Activated CD8-positive, alpha-beta memory T cell treated with anti-CD3 and anti-CD28 coated beads, Interleukin-2, amount 50 U/mL, for 24 hours (primary cell): ENCODE measurements at regions not wholly inside any gene's neighbourhood (a gene's known extent, or its start where the extent isn't known, plus 50 kb on each side); places are given as distances from the start of the nearest gene placed in this dataset.

Experiments used
- DNase-seq: peaks from one replicate; pipeline ENCODE4 v3.0.0-alpha.2; 2020; ENCODE audit errors: extremely low read depth

GRCh38 chr6:144878577-144878976, 593.4 kb downstream of the UTRN start:
- no peak for DNase-seq

GRCh38 chr6:144879436-144879835, 594.3 kb downstream of the UTRN start:
- no peak for DNase-seq

GRCh38 chr6:144882425-144882824, 597.3 kb downstream of the UTRN start:
- no peak for DNase-seq

GRCh38 chr6:144883915-144884314, 598.8 kb downstream of the UTRN start:
- DNase-seq: no peak

DNA sequence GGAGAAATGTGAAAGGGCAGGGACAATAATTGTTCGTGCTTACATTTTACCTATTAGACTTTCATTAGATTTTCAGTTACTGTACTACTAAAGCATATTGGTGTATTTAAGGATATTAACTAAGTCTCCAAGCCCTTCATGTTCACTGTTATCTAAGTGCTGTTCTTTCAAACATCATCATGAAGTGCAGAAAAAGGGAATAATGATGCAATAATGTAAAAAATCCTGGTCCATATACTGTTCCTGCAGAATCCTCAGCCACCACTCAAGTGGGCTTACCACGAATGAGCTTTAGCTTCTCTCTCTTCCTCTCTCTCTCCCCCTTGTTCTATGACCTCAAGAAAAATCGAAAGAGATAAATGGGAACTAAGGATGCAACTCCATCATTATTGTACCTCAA, 600.7 kb downstream of the UTRN start:
- DNase-seq: no peak

DNA sequence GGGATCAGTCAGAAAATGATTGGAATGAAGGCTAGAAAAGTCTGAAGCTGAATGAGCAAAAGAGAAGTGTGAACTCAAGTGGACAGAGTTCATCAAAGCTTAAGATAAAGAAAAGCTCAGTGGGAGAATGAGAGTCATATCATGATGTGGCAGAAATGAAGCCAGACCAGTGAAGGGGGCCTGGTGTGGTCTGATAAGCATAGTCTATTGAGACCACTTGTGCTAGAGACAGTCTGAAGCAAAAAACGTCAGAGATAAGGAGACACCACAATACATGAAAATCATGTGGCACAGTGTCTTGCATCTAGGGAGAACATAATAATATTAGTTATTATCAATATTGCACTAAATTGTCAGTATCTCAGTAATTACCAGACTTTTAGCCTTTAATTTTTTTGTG, 601.5 kb downstream of the UTRN start:
- no peak for DNase-seq

DNA sequence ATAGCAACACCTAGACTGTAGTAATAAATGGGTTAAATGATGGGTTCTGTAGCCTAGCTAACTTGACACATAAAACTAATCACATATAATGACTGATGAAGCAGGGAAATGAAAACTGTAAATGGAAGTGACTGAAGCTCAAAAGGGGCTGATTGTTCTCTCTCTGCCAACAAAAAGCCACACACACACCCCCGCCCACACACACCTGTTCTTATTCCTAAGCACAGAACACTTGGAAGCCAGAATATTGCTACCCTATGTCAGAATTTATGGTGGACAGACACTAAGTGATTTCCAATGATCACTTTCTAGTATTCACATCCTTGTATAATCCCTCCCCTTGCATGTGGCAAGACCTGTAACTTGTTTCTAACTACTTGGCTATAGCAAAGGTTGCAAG, 603.5 kb downstream of the UTRN start:
- no peak for DNase-seq

GRCh38 chr6:144893680-144894151, 608.6 kb downstream of the UTRN start:
- DNase-seq: no peak

GRCh38 chr6:144894240-144894639, 609.1 kb downstream of the UTRN start:
- DNase-seq: no peak

- no peak for DNase-seq
Measured at GRCh38 chr6:144895313-144896278, 610.5 kb downstream of the UTRN start.

GRCh38 chr6:144896289-144896688, 611.2 kb downstream of the UTRN start:
- DNase-seq: no peak

GRCh38 chr6:144896871-144897270, 611.7 kb downstream of the UTRN start:
- DNase-seq: no peak

DNA sequence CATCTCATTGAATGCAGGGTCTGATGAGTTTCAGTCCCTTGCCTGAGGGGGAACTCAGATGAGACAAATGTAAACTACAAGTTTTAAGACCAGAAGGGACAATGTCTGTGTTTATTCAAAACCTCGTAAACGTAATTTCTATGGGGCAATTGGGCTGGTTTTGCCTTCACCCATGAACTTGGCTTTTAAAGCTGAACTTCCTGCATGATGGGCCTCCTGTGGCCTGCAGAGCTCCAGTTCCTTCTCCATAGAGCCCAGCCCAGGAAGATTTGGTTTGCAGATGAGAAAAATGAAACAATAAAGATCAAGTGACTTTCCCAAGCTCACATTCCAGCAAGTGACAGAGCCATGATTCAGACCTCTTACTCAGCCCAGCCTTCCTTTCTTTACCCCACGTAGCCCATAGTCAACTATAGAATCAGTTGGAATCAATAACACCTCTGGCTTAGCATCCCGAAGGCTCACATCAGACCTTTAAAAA, 612.3 kb downstream of the UTRN start:
- DNase-seq: no peak

- no peak for DNase-seq
Measured at GRCh38 chr6:144898052-144898689, 613.0 kb downstream of the UTRN start.

- DNase-seq: no peak
Measured at GRCh38 chr6:144898741-144899140, 613.6 kb downstream of the UTRN start.

- no peak for DNase-seq
Measured at GRCh38 chr6:144899161-144899560, 614.0 kb downstream of the UTRN start.

DNA sequence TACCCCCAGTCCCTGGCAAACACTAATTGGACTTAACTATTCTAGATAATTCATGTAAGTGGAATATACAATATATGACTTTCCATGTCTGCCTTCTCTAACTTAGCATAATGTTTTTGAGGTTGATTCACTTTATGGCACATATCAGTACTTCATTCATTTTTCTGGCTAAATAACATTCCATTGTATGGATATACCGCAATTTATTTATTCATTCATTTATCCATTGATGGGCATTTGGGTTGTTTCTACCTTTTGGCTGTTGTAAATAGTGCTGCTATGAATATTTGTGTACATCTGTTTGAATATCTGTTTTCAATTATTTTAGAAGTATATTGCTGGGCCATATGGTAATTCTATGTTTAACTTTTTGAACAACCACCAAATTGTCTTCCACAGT, 616.3 kb downstream of the UTRN start:
- no peak for DNase-seq

- DNase-seq: no peak
Measured at GRCh38 chr6:144908004-144908403, 622.9 kb downstream of the UTRN start.

GRCh38 chr6:144909753-144910285, 624.7 kb downstream of the UTRN start:
- no peak for DNase-seq

- DNase-seq: no peak
Measured at GRCh38 chr6:144911322-144911721, 626.2 kb downstream of the UTRN start.

DNA sequence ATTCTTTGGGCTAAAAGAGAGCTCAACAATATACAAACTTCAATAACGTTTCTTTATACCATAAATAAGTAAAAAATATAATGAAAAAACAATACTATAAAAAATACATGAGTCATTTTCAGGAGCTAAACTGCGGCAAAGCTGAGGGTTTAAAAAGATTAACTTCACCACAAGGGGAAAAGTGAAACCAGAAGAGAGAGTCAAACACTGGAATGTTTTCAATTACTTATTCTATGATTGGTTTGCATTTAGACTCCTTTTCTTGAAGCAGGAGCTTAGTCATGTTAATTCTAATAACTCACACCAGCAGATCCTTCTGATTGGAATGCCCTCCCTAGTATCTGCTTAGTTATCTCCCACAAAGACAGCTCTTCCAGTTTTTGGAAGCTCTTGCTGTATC, 627.3 kb downstream of the UTRN start:
- no peak for DNase-seq

DNA sequence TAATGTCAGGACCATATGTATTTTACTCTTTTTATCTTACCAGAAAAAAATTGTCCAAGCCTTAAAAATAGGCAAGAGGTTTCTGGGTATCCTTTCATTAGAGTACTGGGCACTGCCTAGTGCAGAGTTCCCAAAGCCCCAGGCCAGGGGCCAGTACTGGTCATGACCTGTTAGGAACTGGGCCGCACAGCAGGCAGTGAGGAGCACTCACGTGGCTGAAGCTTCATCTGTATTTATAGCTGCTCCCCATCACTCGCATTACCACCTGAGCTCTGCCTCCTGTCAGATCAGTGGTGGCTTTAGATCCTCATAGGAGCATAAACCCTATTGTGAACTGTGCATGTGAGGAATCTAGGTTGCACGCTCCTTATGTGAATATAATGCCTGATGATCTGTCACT, 632.9 kb downstream of the UTRN start:
- DNase-seq: no peak

DNA sequence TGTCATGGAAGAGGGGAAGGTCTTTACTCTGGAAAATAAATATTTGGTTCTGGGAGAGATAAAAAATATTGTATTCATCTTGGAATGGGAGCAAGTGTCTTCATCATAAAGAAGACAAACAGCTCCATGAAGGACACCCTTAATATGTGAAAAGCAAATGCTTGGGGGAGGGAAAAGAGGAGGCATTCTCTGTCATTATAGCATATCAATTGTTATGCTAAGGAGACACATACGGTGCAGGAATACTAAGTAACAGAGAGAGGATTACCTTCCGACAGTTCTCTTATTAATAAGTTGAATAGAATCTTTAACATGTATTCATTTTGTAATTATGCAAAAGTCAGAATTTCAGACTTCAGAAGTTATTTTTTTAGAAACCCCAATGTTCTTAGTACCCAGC, 634.4 kb downstream of the UTRN start:
- no peak for DNase-seq
